ENCODE measurements at regions not wholly inside any gene's neighbourhood (a gene's known extent, or its start where the extent isn't known, plus 50 kb on each side); places are given as distances from the start of the nearest gene placed in this dataset.

- DNase-seq = no peak
These were observed 137.9 kb downstream of the RDH14 start for GRCh38 chr2:18422432-18423165.

GRCh38 chr2:18413676-18414396 is 146.6 kb downstream of the RDH14 start:
- DNase-seq = no peak

GRCh38 chr2:18412980-18413675 is 147.3 kb downstream of the RDH14 start:
- no peak for DNase-seq

- DNase-seq = no peak
These were observed 148.8 kb downstream of the RDH14 start for GRCh38 chr2:18411626-18412025.

GRCh38 chr2:18410543-18410942 is 149.9 kb downstream of the RDH14 start:
- no peak for DNase-seq

- DNase-seq = no peak
These were observed 151.8 kb downstream of the RDH14 start for GRCh38 chr2:18408638-18409037.

- DNase-seq = no peak
These were observed 154.2 kb downstream of the RDH14 start for GRCh38 chr2:18406219-18406618.

GRCh38 chr2:18404708-18405107 is 155.7 kb downstream of the RDH14 start:
- DNase-seq = peak; percentile 9 to 50

GRCh38 chr2:18403921-18404522 is 156.4 kb downstream of the RDH14 start:
- DNase-seq = no peak

GRCh38 chr2:18402831-18403230 is 157.6 kb downstream of the RDH14 start:
- DNase-seq = no peak

- no peak for DNase-seq
These were observed 159.0 kb downstream of the RDH14 start for GRCh38 chr2:18401471-18401870.

- DNase-seq = no peak
These were observed 160.9 kb downstream of the RDH14 start for GRCh38 chr2:18399601-18400000.

- DNase-seq = no peak
These were observed 161.6 kb downstream of the RDH14 start for GRCh38 chr2:18398833-18399232.

- no peak for DNase-seq
These were observed 164.0 kb downstream of the RDH14 start for GRCh38 chr2:18396329-18397010.

GRCh38 chr2:18395555-18395954 is 164.9 kb downstream of the RDH14 start:
- no peak for DNase-seq

- peak; percentile 21 to 81 for DNase-seq
These were observed 172.8 kb downstream of the RDH14 start for GRCh38 chr2:18387441-18388206.

GRCh38 chr2:18384242-18384641 is 176.2 kb downstream of the RDH14 start:
- no peak for DNase-seq

- no peak for DNase-seq
These were observed 179.1 kb downstream of the RDH14 start for GRCh38 chr2:18381386-18381785.

- DNase-seq = no peak
These were observed 180.1 kb downstream of the RDH14 start for GRCh38 chr2:18380321-18380720.

GRCh38 chr2:18379870-18380269 is 180.6 kb downstream of the RDH14 start:
- DNase-seq = peak; percentile 2 to 23

GRCh38 chr2:18378020-18378653 is 182.3 kb downstream of the RDH14 start:
- peak; percentile 5 to 68 for DNase-seq

Data from NCI-H524 (cell line).